SK-N-MC (cell line): ENCODE measurements at regions not wholly inside any gene's neighbourhood (a gene's known extent, or its start where the extent isn't known, plus 50 kb on each side); places are given as distances from the start of the nearest gene placed in this dataset.

Source experiments
- EZH2 ChIP-seq: fragments of 200-600 bp; sonication (generic); IDR thresholded peaks from one replicate; pipeline ENCODE4 v1.6.1; 2017; ENCODE audit warnings: antibody characterized with exemption
- POLR2AphosphoS5 ChIP-seq: IDR thresholded peaks from 2 replicates; pipeline ENCODE4 v1.6.1; 2012; ENCODE audit warnings: mild to moderate bottlenecking, low read depth, low read length, borderline replicate concordance

DNA sequence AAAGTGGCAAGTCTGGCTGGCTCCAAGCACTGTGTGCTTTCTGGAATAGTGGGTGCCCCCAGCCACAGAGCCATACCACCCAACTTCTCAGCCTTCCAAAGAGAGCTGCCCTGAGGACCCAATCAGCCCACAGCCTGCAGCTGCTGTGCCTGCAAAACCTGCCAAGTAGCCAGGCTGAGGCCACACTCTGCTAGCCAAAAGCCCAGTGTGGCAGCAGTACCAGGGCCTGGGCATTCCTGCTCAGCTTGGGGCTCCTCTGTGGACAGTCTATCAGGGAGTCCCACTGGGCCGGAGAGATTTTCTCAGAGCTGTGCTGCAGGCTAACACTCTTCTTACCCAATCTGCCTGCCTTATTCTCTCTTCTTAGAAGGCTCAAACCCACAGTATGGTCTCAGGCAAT is 136.5 kb downstream of the TPRA1 start:
- TF ChIP-seq EZH2 = no peak
- no peak for TF ChIP-seq POLR2AphosphoS5
